Stimulated activated CD8-positive, alpha-beta memory T cell treated with anti-CD3 and anti-CD28 coated beads, Interleukin-7, amount 100 ng/mL, for 48 hours (primary cell): ENCODE measurements at regions not wholly inside any gene's neighbourhood (a gene's known extent, or its start where the extent isn't known, plus 50 kb on each side); places are given as distances from the start of the nearest gene placed in this dataset.

Experiments used
- DNase-seq, 2 donors: peaks; one replicate each; pipeline ENCODE4 v3.0.0-alpha.2; 2020; ENCODE audit warnings: low read depth in 1 of 2; ENCODE audit errors: extremely low read depth in 1 of 2

DNA sequence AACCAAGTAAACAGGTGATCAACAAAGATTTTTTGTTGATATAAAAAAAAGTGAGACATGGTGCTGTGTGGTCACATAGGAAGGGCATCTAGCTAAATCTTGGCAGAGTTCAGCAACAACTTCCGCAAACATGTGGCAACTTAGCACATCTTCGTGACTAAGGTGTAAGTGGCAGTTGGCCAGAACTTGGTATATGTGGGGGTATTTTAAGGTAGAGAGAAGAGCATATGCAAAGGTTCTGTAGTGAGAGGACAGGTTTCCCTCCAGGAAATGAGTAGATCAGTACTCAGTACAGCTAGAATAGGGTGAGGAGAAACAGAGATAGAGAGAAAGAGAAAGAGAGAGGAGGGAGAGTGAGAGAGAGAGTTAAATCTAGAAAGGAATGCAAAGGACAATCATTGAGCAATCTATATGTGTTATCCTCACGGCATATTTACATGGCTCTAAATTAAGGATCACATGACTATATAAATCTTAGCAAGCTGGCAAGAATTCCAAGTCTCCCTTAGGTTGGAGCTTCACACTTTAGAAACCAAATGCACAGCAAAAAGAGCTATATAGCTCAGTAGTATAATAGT lies 227.7 kb upstream of the HMGA2 start:
- no peak for DNase-seq

DNA sequence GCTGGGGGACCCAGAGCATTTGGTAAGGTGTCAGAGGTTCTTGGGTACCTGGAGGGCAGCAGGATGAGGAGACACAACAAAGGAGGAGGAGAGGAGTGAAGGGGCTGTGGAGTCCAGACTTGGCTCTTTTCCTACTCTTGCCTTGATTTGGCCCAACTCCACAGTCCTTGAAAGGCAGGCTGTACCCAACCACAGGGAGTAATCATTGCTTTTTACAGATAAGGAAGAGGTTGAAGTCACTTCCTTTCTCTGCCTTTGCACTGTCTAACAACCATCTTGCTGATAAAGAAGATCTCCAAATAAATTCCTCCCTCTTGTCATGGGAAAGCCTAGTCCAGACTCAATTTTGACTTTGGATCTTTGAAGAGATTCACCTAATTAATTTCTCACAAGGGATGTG lies 226.8 kb upstream of the HMGA2 start:
- DNase-seq: no peak

DNA sequence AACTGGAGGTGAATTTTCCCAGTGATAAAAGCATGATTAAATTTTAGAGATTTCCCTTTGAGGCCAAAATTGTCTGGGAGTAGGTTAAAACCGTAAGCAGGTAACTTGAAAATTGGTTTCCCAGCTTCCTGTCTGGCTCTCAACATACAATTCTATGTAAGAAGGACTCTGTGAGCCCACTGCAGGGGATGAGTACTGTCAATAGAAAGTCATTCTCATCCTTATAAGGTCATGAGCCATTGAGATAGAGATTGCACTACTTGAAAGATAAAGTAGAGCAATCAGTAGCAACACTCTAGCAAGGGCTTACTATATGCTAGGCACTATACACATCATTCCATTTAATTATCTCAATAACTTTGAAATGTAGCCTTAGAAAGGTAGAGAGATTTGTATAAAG lies 225.6 kb upstream of the HMGA2 start:
- no peak for DNase-seq

DNA sequence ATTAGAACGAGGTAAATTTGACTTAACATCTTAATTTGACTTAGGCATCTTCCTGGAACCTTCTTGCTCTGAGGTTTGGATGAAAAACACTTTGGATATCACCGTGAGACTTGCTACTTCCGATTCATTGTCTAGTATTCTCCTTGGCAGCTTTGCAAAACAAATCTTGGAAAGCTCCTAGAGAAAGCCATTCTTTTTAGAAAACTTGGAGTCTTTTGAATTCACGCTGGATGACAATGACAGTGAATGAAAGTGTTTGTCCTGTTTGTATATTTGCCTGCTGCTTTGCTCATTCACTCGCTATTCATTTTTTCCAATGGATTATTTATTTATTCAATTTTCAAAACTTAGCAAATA lies 222.1 kb upstream of the HMGA2 start:
- DNase-seq: no peak

DNA sequence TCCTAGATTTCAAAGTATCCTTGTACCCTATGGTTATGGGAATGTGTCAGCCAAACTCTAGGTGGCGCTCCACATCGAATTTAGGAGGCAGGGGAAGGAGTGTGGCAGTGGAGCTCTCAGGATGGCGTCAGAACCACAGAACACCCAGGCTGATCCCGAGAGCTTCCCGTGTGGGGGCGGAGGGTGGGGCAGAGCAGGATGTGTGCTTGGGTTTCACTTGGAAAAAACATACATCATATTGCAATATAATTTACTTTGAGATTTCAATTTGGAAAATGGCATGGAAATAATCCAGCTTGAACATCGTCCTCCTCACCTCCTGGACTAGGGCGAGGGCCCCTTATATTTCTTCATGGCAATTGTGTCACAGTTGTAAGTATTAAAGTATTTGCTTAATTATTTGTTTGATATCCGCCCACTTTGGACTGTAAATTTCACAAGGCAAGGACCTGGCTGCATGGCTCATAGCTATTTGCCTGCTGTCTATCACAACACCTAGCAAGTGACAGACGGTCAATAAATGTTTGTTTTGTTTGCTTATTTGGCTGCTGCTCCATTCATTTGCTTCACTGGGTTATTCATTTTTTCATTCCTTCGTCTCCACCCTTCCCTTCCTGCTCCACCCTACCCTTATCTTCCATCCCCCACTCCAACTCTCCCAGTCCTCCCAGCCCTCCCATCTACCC lies 221.5 kb upstream of the HMGA2 start:
- DNase-seq: peak; percentile 2 to 35

DNA sequence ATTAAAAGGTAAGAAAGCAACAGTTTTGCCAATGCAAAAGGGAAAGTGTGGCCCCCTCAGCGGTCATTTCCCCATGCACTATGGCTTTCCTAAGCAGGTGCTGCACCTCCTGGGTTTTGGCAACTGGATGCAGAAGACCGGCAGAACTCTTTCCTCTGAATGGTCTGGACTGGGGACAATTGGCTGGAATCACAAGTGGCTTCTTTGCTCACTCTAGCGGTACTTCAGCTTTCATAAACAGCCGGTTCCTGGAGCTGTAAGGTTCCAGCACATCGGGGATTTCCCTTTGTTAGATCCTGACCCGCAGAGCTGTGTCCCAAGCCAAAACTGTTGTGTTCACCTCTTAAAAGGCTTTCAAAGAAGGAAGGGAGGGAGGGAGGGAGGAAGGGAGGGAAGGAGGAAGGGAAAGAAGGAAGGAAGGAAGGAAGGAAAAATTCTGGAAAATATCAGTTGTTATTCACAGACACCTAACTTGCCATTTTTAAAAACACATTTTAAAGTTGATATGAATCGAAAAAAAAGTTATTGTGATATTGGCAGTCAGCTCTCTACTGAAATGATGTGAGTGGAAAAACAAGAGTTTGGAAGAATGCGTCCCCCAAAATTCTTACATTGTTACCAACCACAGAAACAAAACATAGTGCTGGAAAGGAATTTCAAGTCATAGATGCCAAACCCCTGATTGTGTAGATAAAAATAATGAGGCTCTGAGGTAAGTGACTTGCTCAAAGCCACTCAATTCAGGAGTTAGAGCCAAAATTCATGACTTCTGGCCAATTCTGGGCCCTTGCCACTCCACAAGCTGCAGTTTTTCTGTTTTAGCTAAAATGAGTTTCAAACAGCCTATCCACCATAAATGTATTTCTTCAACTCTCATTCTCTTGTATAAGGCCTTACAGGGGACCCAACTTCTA lies 220.6 kb upstream of the HMGA2 start:
- DNase-seq: no peak

DNA sequence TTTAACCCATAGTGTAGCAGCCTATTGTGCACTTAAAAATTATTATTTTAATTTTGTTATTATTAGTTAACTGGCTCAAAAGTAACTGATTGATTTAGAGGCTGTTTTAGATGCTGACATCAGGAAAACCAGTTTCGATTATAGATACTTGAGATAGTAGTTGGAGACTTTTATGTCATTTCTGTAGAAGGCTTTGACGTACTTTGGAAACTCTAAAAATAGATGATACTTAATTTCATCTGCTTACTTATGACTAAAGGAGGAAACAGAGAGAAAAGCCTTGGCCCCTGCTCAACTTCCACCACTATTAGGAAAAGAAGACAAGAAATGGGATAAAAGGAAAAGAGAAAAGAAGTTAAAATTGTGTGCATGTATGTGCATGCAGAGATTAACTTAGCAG lies 219.3 kb upstream of the HMGA2 start:
- no peak for DNase-seq

DNA sequence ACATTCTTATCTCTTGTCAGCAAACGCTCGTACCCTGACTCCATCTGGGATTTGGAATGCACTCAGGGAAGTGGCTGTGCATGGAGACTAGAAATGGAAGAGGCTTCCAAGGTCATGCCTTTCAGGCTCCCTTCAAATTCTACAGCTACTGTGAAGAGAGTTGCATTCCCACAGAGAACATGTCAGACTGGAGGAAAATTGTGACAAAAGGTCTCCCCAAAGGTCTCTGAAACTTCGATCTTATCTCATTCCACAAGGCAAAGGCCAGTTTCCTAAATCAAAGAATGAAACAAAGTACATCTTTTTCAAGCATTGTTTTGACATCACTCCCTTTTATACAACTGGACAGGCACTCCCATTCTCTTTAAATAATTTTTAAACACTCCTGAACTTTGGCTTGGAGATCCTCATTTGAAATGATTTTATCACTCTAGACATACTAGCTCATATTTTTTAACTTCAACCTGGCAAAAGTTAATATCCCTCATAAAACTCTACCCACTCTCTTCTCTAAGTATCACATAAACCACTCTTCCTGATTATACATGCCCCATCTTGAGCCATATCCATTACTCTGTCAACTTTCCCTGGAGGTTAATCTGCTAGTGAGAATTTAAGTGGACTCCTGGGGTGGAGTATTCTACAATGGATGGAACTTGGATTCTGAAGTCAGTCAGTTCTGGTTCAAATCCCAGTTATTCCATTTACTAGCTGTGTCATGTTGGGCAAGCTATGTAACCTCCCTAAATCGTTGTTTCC lies 218.1 kb upstream of the HMGA2 start:
- DNase-seq: no peak

DNA sequence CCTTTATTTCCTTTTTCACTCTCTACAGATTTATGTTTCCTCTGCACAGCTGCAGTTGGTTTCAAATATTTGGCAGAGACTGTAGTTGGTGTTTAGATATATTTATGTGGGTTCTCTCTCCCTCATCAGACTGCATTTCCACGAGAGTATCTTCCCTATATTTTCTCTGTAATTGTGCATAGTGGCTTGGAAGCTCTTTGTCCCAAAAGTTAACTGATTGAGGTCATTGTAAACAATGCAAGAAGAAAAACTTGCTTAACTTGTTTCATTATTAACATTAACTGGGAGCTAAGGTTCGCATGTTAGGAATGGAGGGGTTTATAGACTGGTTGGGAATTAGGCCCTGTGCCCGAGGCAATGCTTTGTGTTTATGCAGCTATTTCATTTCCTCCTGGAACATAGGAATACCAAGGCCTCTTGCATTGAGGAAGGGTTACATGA lies 216.9 kb upstream of the HMGA2 start:
- DNase-seq: no peak

DNA sequence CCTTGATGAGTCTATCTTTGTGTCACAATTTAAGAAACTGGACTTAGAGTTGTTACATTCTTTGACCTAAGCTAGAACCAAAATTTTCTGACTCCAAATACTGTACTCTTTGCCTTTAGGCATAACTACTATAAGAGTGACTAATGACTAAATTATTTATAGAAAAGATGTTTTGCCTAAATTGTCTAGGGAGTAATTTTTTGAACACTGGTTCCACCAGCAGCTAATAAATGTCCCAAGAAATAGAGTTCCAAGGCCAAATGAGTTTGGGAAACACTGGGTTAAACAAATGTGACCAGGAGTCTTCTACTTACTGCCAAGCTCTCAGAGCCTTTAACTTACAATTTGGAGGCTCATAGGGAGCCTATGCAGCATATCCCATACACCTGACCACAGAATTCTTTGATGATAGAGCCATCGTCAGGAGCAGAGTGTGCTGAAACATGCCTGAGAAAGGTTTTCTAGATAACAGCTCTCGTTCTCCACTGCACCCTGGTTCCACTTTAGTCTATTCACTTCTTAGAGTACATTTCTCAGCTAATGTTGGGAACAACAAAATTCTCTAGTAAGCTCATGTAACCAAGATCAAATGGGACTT lies 215.9 kb upstream of the HMGA2 start:
- no peak for DNase-seq

DNA sequence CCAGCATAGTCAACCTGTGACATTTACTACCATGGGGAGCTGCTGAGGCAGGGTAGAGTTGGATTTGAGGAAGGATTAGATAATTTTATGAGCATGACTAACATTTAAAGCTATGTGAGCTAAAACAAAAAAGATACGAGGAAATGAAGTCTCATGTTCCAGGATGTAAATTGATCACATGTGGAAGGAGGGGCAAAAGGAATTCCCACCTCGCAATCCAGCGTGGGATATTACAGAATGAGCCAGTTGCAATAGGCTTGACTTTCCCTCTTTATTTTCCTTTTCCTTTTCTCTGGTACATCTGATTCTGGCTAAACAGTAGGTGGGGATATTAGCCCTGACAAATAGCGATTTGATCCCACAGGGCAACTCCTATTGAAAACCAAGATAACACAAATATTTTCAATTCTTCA lies 214.9 kb upstream of the HMGA2 start:
- DNase-seq: no peak

DNA sequence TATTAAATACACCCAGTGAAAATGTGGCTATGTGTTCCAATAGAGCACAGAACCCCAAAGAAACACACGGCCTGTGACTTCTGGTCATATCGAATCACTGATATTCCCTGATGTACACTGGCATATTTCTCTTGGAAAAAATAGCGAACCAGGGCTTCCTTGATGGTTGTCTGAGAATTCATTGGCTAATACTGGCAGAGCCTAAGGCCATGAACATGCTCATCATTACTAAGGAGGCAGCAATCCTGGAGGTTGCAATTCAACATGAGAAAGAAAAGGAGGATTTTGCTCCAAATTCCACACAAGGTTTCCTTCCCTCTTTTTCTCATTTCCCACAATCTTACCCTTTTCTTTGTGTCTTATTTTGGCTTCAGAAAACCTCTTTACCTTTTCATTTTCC lies 212.9 kb upstream of the HMGA2 start:
- no peak for DNase-seq

DNA sequence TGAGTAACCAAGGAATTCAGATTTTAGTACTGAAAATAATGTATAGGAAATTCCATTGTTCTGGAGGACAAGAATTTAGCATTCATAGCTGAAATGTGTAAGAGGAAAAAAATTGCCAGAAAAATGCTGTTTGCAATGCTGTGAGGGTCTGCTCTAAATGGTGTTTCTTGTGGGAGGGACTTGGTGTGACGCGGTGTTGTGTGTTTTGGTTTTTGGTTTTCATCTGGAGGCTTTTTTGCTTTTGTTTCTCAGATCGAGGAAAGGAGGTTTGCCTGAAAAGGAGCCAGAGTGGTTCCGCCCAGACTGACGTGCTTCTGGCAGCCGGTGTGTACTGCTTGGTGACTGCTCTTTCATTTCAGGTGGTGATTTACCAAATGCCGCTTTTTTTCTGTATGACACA lies 211.8 kb upstream of the HMGA2 start:
- DNase-seq: no peak

DNA sequence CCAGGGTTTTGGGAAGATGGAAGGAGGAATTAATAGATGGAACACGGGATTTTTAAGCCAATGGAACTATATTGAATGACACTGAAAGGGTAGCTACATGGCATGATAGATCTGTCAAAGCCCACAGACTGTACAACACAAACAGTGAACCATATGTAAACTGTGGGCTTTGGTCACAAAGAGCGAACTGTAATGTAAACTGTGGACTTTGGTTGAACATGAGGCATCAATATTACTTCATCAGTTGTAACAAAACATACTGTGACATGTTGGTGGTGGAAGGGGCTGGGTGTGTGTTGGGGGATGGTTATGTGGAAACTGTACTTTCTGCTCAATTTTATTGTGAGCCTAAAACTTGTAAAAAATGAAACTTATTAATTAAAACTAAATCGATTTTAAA lies 210.6 kb upstream of the HMGA2 start:
- no peak for DNase-seq

DNA sequence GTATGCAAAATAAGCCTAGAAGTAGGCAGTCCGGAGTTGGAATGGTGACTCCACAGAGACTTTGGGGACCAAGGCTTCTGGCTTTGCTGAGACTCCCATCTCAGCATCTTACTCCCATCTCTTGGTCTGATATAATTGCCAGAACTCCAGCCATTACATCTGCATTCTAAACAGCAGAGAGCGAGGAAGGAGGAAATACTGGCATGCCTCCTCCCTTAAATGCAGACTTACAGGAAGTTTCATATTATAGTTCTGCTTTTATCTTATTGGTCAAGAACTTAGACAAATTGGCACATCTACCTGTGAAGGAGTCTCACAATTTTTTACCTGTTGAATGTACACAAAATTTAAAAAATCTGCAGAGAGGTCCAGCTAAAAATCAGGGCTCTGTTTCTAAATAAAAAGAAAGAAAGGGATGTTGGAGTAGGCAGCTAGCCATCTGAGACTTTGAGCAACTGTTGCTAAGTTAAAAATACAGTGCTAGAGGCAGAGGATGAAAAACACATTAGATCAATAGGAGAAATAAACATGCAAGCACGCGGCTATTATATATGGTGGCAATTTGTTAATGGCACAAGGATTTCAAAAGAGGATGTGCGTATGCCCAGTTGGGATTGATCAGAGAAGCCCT lies 209.9 kb upstream of the HMGA2 start:
- no peak for DNase-seq

DNA sequence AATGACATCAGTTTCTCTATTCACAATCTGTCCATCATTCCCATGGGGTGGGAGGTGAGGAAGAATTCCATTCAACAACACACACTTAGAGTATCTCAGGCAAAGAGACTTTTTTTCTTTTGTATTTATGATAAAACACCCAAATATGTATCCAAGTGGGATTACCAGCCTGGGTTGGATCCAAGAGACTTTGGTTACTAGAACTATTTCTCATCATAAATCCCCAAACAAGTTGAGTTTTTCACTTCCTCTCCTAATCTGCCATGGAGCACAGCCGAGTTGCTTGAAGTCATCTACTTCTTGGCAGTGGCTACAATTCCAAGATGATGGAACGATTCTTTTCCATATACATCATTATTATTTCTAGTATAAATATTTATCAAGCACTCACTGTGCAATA lies 209.2 kb upstream of the HMGA2 start:
- DNase-seq: no peak

DNA sequence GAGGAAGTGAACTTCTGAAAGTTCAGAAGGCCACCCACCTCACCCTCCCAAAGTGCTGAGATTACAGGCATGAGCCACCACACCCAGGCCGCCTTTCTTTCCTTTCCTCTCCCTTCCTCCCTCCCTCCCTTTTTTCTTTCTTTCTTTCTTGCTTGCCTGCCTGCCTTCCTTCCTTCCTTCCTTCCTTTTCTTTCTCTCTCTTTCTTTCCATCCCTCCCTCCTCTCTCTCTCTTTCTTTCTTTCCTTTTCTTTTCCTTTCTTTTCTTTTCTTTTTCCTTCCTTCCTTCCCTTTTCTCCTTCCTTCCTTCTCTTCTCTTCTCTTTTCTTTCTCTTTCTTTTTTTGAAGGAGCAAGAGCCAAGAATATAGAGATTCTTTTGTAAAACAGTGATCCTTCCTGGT lies 208.3 kb upstream of the HMGA2 start:
- no peak for DNase-seq

DNA sequence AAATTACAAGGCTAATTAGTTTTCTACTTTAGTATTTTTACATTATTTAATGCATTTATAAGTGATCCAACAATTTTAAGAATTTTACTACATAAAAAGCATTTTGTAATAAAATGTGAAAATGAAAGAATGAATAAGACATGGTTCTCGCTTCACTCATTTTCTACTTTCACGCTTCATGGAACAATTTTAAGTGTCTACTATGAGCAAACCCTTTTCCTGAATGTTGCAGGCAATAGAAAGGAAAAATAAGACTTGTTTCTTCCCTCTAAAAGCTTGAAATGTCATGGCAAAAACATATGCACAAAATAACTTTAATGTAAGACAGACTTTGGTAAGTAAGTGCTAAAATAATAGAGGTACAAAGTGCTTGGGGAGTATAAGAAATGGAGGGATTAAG lies 205.7 kb upstream of the HMGA2 start:
- DNase-seq: no peak

DNA sequence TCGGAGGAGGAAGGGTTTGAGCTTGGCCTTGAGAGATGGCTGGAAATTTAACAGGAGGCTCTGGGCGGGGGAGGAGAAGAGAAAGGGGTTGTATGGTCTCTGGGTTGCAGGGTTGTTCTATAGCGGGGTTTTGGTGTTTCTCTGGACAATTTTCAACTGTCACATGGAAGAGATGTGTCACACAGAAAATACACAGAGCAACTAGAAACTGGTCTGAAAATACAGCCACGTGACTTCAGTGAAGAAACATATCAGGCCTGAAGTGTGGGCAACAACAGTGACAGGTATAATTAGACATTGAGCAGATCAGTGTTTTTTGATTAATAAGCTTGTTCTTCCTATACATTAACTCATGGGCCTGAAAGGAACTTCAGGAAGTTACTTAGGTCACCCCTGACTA lies 205.3 kb upstream of the HMGA2 start:
- no peak for DNase-seq

DNA sequence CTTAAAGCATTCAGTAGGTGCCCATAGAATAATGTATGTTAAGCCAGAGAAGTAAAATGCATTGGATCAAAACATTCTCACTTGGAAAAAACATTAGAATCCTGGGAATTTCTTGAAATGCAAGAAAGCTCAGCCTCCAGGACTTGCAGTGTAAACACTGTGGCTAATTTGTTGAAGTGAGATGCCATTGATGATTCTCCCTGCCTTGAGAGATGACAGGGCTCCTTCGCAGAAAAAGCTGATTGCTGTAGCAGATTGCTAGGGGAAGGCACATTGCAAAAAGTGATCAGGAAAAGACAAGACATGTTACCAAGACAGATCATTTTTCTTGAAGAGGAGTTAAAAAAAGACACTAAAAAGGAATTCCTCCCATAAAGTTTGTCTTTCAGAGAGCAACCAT lies 204.2 kb upstream of the HMGA2 start:
- no peak for DNase-seq

DNA sequence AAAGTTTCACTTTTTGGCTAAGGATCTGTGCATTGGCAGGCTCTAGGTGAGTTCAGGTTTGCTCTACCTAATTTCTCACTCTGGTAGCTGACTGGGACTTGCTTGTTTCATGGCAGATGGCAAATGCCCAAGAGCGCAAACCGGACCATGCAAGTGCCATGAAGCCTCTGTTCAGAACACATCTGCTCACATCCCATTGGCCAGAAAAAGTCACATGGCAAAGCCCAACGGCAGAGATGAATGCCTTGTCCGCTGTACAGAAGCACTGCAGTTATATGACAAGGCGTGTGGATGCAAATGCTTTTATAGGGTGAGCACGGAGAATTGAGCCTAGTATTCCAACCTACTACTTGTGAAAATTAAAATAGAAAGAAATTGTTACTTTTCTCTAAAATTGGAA lies 202.2 kb upstream of the HMGA2 start:
- DNase-seq: no peak
